NCI-H2227 (cell line): ENCODE measurements at regions not wholly inside any gene's neighbourhood (a gene's known extent, or its start where the extent isn't known, plus 50 kb on each side); places are given as distances from the start of the nearest gene placed in this dataset.

Experiments used
- DNase-seq: peaks from one replicate; lab custom pipeline; 2025; ENCODE audit not compliant: unreplicated experiment; lab: John Stamatoyannopoulos, UW

GRCh38 chr20:19923762-19924161 is 93.4 kb upstream of the NAA20 start:
- DNase-seq = no peak

- no peak for DNase-seq
Measured at GRCh38 chr20:19924255-19924654, 92.9 kb upstream of the NAA20 start.

- DNase-seq = no peak
Measured at GRCh38 chr20:19926591-19926990, 90.6 kb upstream of the NAA20 start.

GRCh38 chr20:19928328-19929011 is 88.7 kb upstream of the NAA20 start:
- no peak for DNase-seq

GRCh38 chr20:19929012-19929360 is 88.2 kb upstream of the NAA20 start:
- no peak for DNase-seq

DNA sequence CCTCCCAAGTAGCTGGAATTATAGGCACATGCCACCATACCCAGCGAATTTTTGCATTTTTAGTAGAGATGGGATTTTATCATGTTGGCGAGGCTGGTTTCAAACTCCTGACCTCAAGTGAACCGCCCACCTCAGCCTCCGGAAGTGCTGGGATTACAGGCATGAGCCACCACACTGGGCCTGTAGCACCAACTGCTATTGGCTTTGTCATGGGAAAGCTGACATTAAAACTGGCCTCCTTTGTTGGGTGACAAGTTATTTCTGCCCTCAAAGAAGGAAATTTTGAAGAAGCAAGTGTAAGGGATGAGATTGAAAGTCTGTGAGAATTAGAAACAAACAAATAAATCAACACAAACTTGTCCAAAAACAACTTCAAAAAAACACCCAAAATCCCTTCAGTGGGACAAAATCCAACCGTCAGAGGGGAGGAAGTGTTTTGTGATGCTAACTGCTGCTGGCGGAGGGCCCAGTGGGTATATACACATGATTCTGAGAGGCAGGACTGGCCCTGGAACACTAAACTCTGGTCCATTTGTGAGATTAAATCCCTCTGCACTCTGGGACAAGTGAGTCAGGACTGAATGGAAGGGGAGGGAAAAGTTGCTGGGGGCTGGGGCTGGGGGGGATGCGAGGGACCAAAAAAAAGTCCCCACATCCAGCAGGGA is 87.5 kb upstream of the NAA20 start:
- DNase-seq = no peak

GRCh38 chr20:19930426-19930825 is 86.7 kb upstream of the NAA20 start:
- DNase-seq = no peak

DNA sequence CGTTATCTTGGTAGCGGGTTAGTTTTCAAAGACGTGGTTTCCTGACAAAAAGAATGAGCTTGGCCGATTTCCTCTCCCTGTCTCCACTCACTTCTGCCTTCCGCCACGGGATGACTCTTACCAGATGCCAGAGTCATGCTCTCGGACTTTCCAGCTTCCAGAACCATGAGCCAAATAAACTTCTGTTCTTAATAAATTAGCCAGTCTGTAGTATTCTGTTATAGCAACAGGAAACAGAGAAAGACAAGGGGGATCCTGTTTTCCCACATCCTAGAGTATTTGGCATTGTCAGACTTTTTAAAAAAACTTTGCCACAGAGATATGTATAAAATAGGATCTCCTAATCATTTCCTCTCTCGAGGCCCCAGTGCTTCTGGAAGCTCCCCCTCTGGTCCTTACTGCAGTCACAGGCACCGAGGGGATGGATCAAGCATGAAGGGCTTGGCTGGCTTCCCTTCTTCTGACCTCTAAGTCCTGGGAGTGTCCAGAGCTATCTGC is 84.9 kb upstream of the NAA20 start:
- no peak for DNase-seq

GRCh38 chr20:19934792-19935491 is 82.2 kb upstream of the NAA20 start:
- peak; percentile 55 for DNase-seq

GRCh38 chr20:19935842-19936241 is 81.3 kb upstream of the NAA20 start:
- no peak for DNase-seq

- DNase-seq = no peak
Measured at GRCh38 chr20:19936466-19937200, 80.5 kb upstream of the NAA20 start.

DNA sequence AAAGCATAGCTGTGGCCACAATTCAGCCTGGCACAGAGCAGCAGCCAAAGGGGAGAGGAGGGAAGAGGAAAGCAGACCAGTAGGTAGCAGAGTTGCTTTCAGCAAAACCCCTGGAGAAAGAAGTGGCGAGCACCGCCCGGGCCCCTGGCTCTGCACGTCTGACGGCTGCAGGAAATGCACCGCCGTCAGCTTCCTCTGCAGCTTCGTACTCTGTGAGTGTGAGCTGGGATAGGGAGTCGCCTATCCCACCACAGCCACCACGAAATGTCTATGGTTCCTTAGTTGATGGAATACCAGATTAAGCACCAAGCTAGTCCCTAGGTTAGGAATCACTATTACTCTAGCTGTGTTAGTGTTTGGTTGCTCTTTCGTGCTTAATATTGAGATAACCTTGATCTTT is 79.9 kb upstream of the NAA20 start:
- DNase-seq = no peak

- no peak for DNase-seq
Measured at GRCh38 chr20:19937651-19938420, 79.3 kb upstream of the NAA20 start.

GRCh38 chr20:19938421-19939090 is 78.6 kb upstream of the NAA20 start:
- no peak for DNase-seq

DNA sequence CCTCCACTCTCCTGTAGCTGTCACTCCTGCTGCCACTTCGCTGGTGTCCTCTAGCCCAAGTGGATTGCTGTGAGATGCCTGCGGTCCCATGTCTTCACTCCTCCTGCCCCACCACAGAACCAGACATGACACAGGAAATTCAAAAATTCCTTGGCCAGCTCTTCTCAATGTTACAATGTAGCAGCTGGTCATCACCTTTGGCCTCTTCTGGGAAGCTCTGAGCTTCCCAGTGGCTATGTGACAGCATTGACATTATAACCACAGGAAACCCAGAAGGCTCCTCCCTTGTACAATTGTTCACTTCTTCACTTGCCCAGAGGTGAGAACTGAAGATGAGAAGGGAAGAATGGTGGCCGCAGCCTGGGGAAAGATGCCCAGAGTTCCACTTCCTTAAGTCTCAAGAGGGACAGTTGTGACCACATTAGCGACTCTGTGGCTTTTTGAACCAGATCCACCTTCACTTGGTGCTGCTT is 76.1 kb upstream of the NAA20 start:
- no peak for DNase-seq

DNA sequence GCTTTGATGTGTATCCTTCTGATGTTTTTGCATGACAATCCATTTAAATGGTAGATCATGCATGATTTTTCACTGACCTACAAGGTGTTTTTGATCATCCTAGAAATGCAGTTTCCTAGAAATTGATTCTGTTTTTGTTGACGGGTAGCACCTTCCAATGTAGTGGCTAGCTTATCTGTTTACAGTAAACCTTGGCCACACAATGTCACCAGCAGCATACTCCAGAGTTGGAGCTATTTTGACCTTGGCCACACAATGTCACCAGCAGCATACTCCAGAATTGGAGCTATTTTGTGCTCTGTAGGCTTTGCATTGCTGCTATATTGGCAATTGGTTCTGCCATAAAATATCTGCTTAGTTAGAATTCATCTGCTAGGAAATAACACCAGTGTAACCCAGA is 74.6 kb upstream of the NAA20 start:
- DNase-seq = no peak

DNA sequence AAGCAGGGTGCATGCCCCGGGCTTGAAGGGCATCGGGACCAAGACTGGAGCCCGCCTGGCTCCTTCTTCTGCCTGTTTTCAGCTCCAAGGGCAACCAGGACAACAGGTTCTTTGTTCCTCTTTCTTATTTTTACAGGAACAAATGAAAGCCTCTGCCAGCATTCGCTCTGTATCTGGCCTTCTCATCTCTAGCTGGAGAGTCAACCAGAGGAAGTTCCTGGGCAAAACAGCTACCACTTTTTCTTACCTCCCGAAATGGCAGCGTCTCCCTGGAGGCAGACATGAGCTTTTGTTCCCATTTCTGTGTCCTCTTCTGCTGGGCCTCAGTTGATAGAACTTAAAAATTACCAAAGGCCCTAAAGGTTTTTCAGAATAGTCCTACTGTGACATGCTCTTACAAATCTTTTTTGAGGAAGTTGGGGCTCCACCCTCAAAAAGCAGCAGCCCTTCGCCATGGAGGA is 74.1 kb upstream of the NAA20 start:
- DNase-seq = no peak

DNA sequence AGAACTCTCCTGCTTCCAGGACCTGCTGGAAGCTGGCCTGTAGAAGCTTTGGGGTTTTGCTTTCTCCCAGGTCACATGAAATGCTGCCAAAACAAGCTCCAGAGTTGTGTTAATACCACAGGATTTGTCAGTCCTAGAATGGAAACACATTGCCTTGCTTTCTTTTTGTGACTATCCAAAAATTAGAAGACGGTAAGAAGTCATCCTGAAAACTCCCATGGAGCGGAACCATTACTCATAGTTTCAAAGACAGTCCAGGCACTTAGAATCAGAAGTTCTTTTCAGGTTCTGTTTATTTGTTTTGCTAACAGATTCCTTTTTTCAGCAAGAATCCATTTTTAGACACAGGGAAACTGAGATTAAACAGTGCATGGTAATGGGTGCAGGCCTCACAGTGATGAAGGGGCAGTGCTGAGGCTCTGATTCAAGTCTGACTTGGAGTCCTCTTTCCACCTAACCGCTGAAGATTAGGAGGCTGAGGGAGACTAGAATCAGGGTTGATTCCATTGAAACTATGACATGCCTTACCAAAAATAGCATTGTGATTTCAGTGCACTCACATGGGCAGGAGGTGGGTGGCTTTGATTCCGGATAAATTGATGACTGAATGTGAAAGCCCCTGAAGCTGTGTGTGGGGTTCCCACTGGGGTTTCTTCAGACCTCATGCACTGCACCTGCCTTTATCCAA is 72.2 kb upstream of the NAA20 start:
- no peak for DNase-seq
